ENCODE measurements at regions not wholly inside any gene's neighbourhood (a gene's known extent, or its start where the extent isn't known, plus 50 kb on each side); places are given as distances from the start of the nearest gene placed in this dataset.

DNA sequence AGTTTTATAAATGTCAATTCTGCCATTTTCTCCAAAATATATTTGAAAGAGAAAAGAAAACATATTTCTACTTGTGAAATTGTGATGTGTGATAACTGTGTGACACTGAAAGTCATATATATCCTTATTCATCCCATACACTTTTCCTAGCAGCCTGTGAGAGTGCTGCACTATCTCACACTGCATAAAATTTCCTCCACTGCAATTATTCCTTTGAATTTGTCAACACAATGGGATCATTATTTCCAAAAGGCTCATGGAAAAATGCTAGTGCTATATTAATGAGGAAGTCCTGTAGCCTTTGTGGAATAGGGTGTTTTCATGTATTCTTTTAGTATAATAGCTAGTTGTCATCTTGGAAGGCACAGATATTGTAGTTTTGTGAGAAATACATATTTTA is 504.1 kb downstream of the RPL10L start:
- TF ChIP-seq, protein P1, sequence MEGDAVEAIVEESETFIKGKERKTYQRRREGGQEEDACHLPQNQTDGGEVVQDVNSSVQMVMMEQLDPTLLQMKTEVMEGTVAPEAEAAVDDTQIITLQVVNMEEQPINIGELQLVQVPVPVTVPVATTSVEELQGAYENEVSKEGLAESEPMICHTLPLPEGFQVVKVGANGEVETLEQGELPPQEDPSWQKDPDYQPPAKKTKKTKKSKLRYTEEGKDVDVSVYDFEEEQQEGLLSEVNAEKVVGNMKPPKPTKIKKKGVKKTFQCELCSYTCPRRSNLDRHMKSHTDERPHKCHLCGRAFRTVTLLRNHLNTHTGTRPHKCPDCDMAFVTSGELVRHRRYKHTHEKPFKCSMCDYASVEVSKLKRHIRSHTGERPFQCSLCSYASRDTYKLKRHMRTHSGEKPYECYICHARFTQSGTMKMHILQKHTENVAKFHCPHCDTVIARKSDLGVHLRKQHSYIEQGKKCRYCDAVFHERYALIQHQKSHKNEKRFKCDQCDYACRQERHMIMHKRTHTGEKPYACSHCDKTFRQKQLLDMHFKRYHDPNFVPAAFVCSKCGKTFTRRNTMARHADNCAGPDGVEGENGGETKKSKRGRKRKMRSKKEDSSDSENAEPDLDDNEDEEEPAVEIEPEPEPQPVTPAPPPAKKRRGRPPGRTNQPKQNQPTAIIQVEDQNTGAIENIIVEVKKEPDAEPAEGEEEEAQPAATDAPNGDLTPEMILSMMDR (IDR thresholded peaks at IDR 0.05) = no peak
- TF ChIP-seq POLR2AphosphoS5 (IDR thresholded peaks at IDR 0.05; ENCODE audit: insufficient read depth in 1 of 2, low read depth in 1 of 2) (no peak), POLR2A (IDR thresholded peaks at IDR 0.05) (no peak)
